PC-3 (cell line): ENCODE measurements at regions not wholly inside any gene's neighbourhood (a gene's known extent, or its start where the extent isn't known, plus 50 kb on each side); places are given as distances from the start of the nearest gene placed in this dataset.
A peak's percentile ranks its signal among the peaks of the same experiment; 100 is the strongest.

ENCODE experiments used
- EZH2phosphoT487 ChIP-seq: fragments of 300-600 bp; sonication (generic); IDR thresholded peaks from 2 replicates; pipeline ENCODE4 v1.6.1; 2018; ENCODE audit warnings: mild to moderate bottlenecking, antibody characterized with exemption, low read length, borderline replicate concordance
- TF ChIP-seq, protein P1 (sequence below): fragments of 300-600 bp; sonication (generic); conservative IDR thresholded peaks from 2 replicates; pipeline ENCODE4 v1.5.1; 2017; ENCODE audit warnings: antibody characterized with exemption, low read depth, mild to moderate bottlenecking, low read length

DNA sequence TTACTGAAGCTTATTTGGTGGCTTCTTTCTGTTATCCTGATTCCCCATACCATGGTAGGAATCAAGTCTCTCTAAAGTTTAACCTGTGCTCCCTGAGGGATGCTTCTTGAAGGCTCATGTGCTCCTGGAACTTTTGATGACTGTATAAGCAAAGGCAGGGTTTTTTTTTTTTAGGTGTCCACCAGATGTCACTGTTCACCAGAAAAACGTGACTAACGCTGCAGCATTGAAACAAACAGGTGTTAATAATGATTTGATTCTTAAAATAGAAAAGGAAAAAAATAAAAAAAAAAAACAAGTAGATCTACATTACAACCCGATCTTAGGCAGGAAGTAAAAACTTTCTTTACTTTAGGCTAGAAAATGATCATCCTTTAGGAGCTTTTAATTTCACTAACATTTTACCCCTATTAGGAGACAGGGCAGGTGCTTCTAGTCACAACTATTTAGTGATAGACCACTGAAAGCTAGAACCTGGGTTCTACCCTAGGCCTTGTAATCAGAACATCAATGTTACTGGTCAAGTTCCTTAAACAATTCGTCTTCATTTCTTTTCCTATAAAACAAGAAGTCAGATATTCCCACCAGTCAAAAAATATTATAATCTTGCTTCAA is 223.0 kb downstream of the PLA2G4A start:
- TF ChIP-seq, protein P1, sequence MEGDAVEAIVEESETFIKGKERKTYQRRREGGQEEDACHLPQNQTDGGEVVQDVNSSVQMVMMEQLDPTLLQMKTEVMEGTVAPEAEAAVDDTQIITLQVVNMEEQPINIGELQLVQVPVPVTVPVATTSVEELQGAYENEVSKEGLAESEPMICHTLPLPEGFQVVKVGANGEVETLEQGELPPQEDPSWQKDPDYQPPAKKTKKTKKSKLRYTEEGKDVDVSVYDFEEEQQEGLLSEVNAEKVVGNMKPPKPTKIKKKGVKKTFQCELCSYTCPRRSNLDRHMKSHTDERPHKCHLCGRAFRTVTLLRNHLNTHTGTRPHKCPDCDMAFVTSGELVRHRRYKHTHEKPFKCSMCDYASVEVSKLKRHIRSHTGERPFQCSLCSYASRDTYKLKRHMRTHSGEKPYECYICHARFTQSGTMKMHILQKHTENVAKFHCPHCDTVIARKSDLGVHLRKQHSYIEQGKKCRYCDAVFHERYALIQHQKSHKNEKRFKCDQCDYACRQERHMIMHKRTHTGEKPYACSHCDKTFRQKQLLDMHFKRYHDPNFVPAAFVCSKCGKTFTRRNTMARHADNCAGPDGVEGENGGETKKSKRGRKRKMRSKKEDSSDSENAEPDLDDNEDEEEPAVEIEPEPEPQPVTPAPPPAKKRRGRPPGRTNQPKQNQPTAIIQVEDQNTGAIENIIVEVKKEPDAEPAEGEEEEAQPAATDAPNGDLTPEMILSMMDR: peak; percentile 68
- no peak for TF ChIP-seq EZH2phosphoT487
